ENCODE measurements at regions not wholly inside any gene's neighbourhood (a gene's known extent, or its start where the extent isn't known, plus 50 kb on each side); places are given as distances from the start of the nearest gene placed in this dataset.
"Not testable (repeated sequence)": the region's sequence is repeated elsewhere in the genome, so short reads cannot be mapped to it uniquely, and the experiment has no call there.

DNA sequence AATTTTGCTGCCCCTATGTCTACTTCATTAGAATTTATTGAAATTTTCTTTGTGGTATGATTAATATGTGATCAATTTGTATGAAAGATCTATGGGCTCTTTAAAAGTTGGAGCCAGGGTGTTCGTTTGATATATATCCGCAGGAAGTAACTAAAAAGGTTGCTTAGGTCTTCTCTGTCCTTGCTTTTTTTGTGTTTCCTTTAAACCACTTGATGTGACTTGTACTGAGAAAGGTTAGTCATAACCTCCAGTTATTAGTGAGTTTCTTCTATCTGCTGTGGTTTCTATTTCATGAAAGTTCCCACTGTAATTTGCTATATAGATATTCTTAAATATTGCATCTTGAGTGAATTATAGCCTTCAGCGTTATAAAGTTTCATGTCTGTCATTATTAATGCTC lies 585.3 kb upstream of the ARID1B start:
- no peak for DNase-seq (ENCODE audit: low read depth in 2 of 2)

DNA sequence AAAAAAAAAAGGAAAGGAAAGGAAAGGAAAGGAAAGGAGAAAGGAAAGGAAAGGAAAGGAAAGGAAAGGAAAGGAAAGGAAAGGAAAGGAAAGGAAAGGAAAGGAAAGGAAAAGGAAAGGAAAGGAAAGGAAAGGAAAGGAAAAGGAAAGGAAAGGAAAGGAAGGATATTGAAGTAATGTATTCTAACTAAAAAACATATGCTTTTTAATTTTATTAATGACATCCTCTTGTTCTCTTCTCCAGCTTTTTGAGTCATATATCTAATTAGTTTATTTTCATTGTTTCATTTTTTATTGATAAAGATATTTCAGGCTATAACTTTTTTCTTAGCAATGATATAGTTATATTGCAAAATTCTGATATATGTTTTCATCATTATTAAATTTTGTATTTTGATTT lies 585.8 kb upstream of the ARID1B start:
- DNase-seq (ENCODE audit: low read depth in 2 of 2): not testable (repeated sequence)

DNA sequence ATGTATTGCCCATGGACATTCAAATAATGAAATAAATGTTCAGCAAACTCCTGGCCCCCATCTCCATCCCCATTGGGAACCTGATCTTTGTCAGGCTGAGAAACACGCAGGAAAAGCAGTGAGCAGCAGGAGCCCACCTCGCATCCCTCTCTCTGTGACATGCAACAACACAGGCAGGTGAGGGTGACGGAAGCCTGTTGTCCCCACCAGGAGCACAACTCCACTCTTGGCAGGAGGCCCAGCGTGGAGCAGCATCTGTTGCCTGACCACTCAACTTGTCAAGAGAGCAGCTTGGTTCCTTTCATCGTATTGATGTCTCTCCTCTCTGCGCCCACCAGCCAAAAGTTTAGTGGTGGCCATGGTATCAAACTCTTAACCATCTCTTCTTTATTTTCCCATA lies 586.9 kb upstream of the ARID1B start:
- no peak for DNase-seq (ENCODE audit: low read depth in 2 of 2)

GRCh38 chr6:156189714-156190113 lies 587.5 kb upstream of the ARID1B start:
- no peak for DNase-seq (ENCODE audit: low read depth in 2 of 2)

GRCh38 chr6:156189195-156189594 lies 588.0 kb upstream of the ARID1B start:
- no peak for DNase-seq (ENCODE audit: low read depth in 2 of 2)

DNA sequence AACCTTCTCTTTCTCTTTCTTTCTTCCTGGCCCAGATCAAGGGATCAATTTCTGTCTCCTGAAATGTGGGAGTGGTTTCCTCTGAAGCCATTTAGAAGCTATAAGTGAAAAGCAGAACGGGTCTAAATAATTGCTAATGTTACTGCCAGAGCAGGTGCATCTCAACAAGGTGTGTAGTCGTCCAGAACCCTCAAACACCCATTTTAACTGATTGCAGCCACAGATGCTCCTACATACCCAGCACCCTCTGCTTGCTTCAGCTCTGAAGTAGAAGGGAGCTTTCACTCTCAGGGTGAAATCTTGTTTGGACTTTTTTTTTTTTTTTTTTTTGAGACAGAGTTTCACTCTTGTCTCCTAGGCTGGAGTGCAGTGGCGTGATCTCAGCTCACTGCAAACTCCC lies 592.1 kb upstream of the ARID1B start:
- no peak for DNase-seq (ENCODE audit: low read depth in 2 of 2)

DNA sequence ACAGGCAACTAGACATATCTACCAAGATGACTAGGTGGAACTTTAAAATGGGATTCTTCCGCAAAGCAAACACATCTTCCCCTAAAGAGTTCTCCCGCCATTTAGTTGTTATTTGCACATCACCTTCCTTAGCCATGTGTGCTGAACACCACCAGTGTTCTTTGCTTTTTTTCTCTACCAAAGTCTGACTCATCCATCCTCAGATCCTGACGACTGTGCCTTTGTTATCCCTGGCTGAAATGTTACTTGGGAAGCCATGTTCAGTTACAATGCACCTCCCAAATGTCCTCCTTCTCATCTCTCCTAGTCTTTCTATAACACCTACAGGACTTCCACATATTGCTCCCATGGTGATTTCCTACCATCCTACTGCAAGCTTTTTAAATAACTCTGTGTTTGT lies 593.5 kb upstream of the ARID1B start:
- no peak for DNase-seq (ENCODE audit: low read depth in 2 of 2)

DNA sequence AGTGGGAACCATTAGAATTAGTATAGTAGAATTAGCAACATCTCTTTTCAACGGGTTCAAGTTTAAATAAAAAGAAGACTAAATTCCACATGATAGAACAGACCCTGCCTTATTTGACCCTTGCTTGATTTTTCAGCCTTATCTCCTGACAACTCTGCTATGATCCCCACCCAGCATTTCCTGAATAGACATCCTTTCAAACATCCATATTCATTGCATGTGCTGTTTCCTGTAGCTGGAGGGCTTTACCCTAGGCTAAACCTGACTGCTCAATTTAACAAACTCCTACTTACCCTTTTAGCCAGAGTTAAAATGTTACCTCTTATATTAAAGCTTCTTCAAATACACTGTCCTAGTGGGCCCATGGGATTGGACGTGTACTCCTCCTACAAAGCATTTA lies 594.8 kb upstream of the ARID1B start:
- DNase-seq (ENCODE audit: low read depth in 2 of 2): no peak

DNA sequence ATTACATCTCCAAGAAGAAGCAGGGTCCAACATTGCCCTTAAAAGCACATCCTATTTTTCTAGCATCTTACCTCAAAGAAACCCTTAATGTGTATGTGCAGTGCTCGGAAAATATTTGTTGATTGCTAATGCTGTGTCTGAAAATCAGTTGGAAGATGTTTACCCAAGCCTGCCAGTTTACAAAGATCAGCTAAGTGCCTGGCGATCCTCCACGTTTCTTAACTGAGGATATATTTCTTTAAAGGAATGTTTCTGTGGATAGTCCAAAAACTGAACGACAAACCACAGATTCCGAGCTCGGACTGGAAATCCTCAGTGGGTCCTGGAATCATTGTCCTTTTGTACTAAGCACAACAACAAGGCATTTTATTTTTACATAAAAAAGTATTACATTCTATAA lies 595.7 kb upstream of the ARID1B start:
- no peak for DNase-seq (ENCODE audit: low read depth in 2 of 2)

GRCh38 chr6:156175971-156176421 lies 601.2 kb upstream of the ARID1B start:
- no peak for DNase-seq (ENCODE audit: low read depth in 2 of 2)

DNA sequence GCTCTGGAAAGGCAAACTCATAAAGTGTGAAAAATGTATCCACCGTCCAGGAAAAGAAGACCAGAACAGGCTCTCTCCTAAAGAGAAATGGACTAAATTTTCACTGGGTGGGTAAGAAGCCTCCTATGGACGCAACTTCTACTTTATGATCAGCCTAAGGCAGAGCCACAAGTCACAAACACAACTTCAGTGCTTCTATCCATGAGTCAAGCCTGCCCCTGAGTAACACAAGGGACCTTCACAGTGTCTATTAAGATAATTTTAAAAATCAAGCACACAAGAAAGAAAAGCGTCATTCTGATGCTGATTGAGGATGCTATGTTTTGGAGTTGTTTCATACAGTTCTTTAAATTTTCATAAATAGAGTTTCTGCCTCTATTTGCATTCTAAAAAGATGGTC lies 601.7 kb upstream of the ARID1B start:
- DNase-seq (ENCODE audit: low read depth in 2 of 2): no peak

DNA sequence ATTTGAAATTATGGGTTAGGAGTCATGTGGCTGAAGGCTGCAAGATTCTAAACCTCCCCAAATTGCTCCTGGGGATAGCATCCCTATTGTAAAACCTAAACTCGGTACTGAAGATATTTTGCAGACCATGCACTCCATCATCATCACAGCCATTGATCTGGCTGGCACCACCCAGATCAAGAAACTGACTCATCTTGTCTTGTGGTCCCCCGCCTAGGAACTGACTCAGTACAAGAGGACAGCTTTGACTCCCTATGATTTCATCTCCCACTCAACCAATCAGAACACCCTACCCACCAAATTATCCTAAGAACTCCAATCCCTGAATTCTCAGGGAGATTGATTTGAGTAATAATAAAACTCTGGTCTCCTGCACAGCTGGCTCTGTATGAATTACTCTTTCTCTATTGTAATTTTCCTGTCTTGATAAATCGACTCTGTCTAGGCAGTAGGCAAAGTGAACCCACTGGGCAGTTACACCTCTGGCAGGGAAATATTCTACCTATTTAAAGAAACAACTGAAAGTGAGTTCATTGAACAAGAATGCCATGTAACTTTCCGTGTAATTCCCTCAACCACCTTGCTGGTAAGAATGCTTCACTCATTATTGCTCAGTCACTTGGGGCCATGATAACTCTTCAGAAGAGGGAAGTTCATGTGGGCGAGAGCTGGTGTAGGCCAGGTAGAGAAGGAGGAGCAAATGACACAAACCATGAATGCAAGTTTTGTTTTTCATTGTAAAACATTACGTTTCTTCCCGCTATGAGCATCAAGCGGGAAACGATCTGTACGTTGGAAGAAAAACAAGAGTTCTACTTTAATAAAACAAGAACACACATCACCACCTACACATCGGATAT lies 602.9 kb upstream of the ARID1B start:
- DNase-seq (ENCODE audit: low read depth in 2 of 2): no peak

DNA sequence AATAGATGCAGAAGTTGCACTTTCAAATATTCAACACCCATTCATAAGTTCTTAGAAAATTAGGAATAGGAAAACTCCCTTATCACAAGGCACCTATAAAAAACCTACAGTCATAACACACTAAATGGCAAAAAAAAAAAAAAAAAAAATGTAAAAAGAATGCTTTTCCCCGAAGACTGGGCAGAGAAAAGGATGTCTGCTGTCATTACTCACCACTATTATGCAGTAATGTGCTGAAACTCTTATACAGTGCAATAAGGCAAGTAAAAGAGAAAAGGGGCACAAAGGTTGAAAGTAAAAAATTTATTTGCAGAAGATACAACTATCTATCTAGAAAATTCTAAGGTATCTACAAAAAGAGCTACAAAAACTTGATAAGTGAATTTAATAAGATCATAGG lies 607.8 kb upstream of the ARID1B start:
- DNase-seq (ENCODE audit: low read depth in 2 of 2): no peak

- DNase-seq (ENCODE audit: low read depth in 2 of 2): no peak
Observed at GRCh38 chr6:156167625-156168071, 609.5 kb upstream of the ARID1B start.

GRCh38 chr6:156167016-156167624 lies 610.1 kb upstream of the ARID1B start:
- no peak for DNase-seq (ENCODE audit: low read depth in 2 of 2)

DNA sequence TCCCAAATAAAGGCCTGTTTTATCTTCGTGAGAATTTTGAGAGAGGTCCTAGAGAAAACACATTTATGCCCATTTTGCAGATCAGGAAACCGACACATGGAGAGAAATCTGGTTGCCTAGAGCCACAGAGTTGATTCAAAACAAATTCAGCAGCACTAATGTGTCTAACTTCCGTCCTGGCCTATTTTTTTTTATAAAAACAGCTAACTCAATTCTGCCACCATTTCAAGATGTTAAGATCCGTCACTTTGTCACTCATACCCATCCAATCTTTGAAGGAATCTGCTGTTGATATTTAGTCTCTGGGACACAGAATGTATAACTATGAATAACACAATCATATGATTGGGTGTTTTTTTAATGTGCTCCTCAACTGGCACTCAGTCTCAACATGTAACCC lies 611.1 kb upstream of the ARID1B start:
- no peak for DNase-seq (ENCODE audit: low read depth in 2 of 2)

GRCh38 chr6:156164701-156165452 lies 612.3 kb upstream of the ARID1B start:
- no peak for DNase-seq (ENCODE audit: low read depth in 2 of 2)

DNA sequence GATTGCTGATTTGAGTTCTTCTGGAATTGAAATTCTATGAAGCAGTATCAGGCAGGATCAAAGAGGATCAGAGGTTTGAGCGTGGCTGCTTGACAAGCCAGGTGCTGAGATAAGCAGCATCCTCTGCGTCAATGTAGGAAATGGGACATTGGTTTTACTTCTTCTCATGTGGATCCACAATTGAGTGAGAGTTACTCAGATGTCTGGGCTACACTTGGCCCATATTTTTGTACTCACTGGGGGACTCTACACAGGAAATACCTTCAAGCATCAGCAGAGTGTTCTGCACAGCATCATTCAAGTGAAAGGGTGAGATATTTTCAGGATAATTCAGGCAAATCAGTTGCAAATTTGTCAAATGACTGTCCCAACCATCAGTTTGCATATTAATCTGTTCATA lies 613.9 kb upstream of the ARID1B start:
- no peak for DNase-seq (ENCODE audit: low read depth in 2 of 2)

- DNase-seq (ENCODE audit: low read depth in 2 of 2): no peak
Observed at GRCh38 chr6:156161471-156161870, 615.7 kb upstream of the ARID1B start.

DNA sequence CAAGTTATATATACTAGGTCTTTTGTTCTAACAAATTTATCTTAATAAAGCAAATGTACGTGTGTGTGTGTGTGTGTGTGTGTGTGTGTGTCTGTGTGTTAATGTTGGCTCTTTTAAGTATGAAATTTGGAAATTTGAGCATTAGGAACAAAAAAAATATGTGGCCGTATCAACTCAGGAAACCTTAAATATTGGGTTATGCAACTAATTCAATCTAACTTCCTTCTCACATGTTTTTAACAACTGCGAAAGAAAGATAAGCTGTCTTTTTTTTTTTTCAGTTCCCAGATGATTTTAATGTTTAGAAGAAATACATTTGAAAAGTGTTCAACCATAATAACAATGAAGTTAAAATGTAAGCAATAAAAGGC lies 616.4 kb upstream of the ARID1B start:
- DNase-seq (ENCODE audit: low read depth in 2 of 2): no peak

DNA sequence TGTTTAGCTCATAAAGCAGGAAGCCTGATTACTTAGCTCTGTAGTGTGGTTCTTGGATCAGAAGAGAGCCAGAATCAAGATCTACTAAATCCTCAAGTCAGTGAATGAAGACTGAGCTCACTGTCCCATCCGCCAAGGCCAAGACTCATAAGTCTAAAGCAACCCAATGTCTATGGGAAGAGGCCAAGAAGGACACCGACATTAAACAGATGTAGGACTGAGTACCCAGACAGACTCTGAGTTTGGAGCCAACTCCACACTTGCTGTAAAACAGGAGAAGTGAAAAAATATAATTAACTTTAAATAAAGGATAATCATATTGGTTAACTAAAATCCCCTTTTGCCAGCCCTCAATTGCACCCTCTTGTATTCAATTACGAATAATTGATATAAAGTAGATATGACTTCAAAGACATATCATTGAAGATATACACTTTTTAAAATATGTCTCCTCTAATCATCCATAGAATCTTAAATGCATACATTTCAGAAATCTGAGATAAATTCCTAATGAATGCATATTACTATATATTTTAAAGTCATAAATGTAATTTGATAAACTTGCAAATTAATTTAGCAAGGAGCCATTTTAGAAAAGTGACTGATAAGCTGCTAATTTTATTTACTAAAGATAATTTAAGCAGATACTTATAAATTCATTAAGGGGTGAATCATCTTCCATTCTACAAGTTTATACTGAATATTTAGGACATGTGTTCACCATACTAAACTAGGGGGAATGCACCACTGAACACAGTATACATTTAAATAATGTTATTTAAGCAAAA lies 617.0 kb upstream of the ARID1B start:
- DNase-seq (ENCODE audit: low read depth in 2 of 2): no peak

GRCh38 chr6:156154896-156155295 lies 622.3 kb upstream of the ARID1B start:
- DNase-seq (ENCODE audit: low read depth in 2 of 2): no peak
